DND-41 (cell line): ENCODE measurements at regions not wholly inside any gene's neighbourhood (a gene's known extent, or its start where the extent isn't known, plus 50 kb on each side); places are given as distances from the start of the nearest gene placed in this dataset.
"Not testable (repeated sequence)": the region's sequence is repeated elsewhere in the genome, so short reads cannot be mapped to it uniquely, and the experiment has no call there.

Source experiments
- ATAC-seq: fragments of 200-7000 bp; cut with Tn5 transposase; 3 replicates; pipeline ENCODE4 v1.9.1; 2021; ENCODE audit warnings: low read depth; ENCODE audit not compliant: insufficient read depth
- DNase-seq: peaks from one replicate; pipeline ENCODE4 v3.0.0-alpha.2; 2020
- H2AFZ ChIP-seq: 2 replicates; pipeline ENCODE4 v1.6.0; 2012; ENCODE audit warnings: low read depth, low read length
- H3K27ac ChIP-seq: 2 replicates; pipeline ENCODE4 v1.5.1; 2012; ENCODE audit warnings: low read length, inconsistent platforms
- H3K27me3 ChIP-seq: fragments of 200-600 bp; sonication (generic); 2 replicates; pipeline ENCODE4 v1.6.0; 2012; ENCODE audit warnings: low read length, mild to moderate bottlenecking, inconsistent platforms; ENCODE audit not compliant: insufficient read depth, poor library complexity
- H3K36me3 ChIP-seq: 2 replicates; pipeline ENCODE4 v1.5.1; 2012; ENCODE audit warnings: low read length, inconsistent platforms; ENCODE audit not compliant: insufficient read depth
- H3K4me1 ChIP-seq: 2 replicates; pipeline ENCODE4 v1.5.1; 2012; ENCODE audit warnings: mild to moderate bottlenecking, low read length; ENCODE audit not compliant: insufficient read depth
- H3K4me2 ChIP-seq: 2 replicates; pipeline ENCODE4 v1.6.0; 2012; ENCODE audit warnings: mild to moderate bottlenecking, moderate library complexity, low read length, inconsistent platforms; ENCODE audit not compliant: insufficient read depth
- H3K4me3 ChIP-seq, 2 experiments: fragments of 200-600 bp in 1 of 2; shearing (Covaris generic) in 1 of 2; 2 replicates each; pipeline ENCODE4 v1.5.1; 2012 to 2016; ENCODE audit warnings: inconsistent platforms in 2 of 2, low read length in 2 of 2, mild to moderate bottlenecking in 2 of 2, low read depth in 1 of 2, moderate library complexity in 1 of 2
- H3K79me2 ChIP-seq: 2 replicates; pipeline ENCODE4 v1.6.0; 2012; ENCODE audit warnings: low read length, inconsistent platforms; ENCODE audit not compliant: insufficient read depth
- H3K9ac ChIP-seq: 2 replicates; pipeline ENCODE4 v1.6.0; 2012; ENCODE audit warnings: low read depth, mild to moderate bottlenecking, inconsistent platforms, low read length, moderate library complexity
- H3K9me3 ChIP-seq: 2 replicates; pipeline ENCODE4 v1.5.1; 2012; ENCODE audit warnings: low read length, moderate library complexity, mild to moderate bottlenecking, inconsistent platforms; ENCODE audit not compliant: insufficient read depth, severe bottlenecking
- H4K20me1 ChIP-seq: 2 replicates; pipeline ENCODE4 v1.6.0; 2012; ENCODE audit warnings: low read length; ENCODE audit not compliant: insufficient read depth

DNA sequence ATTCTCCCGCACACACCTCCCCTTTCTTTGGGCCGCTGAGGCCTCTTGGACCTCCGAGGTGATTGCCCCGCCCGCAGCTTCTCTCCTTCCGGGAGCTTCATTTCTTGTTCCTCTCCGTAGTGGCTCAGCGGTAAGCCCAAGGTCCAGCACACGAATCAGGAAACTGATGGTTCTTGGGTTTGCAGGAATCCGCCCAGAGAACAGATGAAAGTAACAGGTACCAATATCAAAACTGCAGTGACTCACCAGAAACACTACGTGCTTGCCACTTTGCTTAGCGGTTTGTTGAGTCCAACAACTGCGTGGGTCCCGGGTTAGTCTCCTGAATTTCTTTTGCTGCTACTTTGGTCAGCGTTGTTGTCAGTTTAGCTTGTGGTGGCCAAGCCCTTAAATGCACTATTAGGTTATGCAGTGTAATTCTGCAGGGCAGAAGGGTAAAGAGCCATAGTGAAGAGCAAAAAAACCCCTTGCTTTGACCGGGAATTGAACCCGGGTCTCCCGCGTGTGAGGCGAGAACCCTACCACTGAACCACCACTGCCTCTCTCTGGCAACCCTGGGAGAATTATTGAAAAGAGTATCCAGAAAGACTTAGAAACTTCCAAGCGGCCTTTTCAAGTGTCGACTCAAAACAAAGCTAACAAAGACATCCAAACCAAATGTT is 74.2 kb upstream of the FCGR1A start:
- not testable (repeated sequence) for ATAC-seq, H3K4me2 ChIP-seq, H3K27me3 ChIP-seq, H3K9me3 ChIP-seq, H3K4me1 ChIP-seq, DNase-seq, H4K20me1 ChIP-seq, H3K4me3 ChIP-seq, H3K27ac ChIP-seq, H3K36me3 ChIP-seq, H3K79me2 ChIP-seq, H2AFZ ChIP-seq, H3K9ac ChIP-seq

DNA sequence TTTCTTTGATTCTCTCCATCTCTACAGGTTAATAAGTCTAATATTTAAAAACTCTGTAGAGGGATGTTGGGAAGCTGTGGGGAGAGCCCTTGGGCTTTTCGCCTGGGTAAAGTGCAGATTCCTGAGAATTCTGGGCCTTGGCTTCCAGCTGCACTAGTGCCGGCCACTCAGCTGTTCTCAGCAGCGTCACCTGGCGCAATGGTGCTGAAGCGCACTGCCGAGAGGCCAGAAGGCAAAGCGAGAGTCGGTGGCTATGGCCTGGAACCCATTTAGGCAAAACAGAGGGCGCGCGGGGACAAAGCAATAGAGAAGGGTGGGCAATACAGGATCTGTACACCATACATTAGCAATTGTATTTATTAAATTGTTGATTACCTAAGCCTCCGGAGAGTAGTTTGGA is 70.8 kb upstream of the FCGR1A start:
- H3K27me3 ChIP-seq, DNase-seq, H3K27ac ChIP-seq, H3K9me3 ChIP-seq, H4K20me1 ChIP-seq, H3K36me3 ChIP-seq, H3K4me3 ChIP-seq, H3K9ac ChIP-seq, H3K4me1 ChIP-seq, H2AFZ ChIP-seq, H3K4me2 ChIP-seq, ATAC-seq, H3K79me2 ChIP-seq: not testable (repeated sequence)

DNA sequence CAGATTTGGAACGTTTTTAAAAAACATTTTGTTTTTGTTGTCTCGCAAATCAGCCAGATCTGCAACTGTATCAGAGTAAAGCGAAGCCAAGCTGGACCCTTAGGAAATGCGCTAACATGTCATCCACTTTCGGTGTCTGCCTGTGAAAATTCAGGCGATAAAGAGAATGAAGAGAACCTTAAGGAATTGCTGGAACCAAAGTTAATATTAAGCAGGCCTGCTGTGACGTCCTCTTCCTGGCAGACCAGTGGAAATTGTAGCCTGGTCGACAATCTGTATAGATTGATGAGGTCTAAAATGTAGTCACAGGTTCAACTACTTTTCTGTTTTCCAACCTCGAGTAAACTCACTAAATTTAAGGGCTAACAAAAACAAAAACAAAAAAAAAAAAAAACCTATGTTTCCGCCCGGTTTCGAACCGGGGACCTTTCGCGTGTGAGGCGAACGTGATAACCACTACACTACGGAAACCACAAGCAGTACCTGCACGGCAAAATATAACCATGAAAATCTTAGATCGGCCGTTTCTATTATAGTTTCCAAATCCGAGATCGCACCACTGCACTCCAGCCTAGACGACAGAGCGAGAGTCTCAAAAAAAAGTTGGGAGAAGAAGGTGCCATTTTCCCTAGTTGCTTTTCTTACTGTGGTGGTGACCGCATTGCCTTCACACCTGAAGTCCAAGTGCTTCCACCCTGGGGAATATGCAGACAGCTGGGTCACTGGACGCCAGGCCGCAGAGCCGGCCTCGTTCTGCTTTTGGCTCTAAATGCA is 70.2 kb upstream of the FCGR1A start:
- not testable (repeated sequence) for H3K9me3 ChIP-seq, DNase-seq, H3K4me1 ChIP-seq, H4K20me1 ChIP-seq, H3K27me3 ChIP-seq, H3K79me2 ChIP-seq, H3K4me2 ChIP-seq, H3K4me3 ChIP-seq, H2AFZ ChIP-seq, H3K27ac ChIP-seq, H3K36me3 ChIP-seq, ATAC-seq, H3K9ac ChIP-seq

DNA sequence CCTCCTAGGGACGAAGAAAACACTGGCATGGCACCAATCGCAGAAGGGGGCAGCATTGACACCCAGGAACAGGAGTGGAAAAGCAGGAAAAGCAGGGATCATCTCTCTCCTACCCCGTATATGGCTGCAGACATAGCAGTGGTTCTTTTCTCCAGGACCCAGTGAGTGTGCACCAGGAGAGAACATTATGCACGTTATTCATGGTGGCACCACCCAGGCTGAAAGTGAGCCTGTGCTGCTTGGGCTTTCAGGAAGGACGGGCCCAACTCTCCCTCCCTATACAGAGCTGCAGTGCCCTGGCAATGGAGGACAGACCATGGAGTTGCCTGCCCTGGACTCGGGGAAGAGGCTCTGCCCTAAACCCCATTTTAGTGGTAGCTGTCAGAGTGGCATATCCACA is 69.0 kb upstream of the FCGR1A start:
- ATAC-seq, H2AFZ ChIP-seq, H3K36me3 ChIP-seq, H3K4me2 ChIP-seq, H4K20me1 ChIP-seq, DNase-seq, H3K9ac ChIP-seq, H3K27me3 ChIP-seq, H3K4me3 ChIP-seq, H3K9me3 ChIP-seq, H3K79me2 ChIP-seq, H3K4me1 ChIP-seq, H3K27ac ChIP-seq: not testable (repeated sequence)

DNA sequence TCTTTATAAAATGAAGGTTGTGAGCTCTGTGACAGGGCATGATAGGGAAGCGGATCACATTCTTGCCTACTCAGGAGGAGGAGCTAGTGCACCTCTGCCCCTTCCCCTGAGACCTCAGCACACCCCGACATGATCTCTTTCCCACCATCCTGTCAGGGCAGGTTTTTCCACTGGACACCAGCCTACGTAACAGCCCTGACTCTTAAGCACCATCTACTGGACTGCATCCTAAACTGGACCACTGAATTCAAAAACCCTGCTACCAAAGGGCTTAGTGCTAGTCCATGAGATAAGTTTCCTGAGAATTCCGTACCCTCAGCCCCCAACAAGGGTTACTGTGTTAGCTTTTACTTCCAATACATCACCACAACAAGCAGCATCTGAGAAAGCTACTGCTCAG is 68.5 kb upstream of the FCGR1A start:
- H3K36me3 ChIP-seq, ATAC-seq, H3K9me3 ChIP-seq, H2AFZ ChIP-seq, H3K4me1 ChIP-seq, H3K4me2 ChIP-seq, H3K79me2 ChIP-seq, H4K20me1 ChIP-seq, H3K4me3 ChIP-seq, H3K27ac ChIP-seq, DNase-seq, H3K9ac ChIP-seq, H3K27me3 ChIP-seq: not testable (repeated sequence)

DNA sequence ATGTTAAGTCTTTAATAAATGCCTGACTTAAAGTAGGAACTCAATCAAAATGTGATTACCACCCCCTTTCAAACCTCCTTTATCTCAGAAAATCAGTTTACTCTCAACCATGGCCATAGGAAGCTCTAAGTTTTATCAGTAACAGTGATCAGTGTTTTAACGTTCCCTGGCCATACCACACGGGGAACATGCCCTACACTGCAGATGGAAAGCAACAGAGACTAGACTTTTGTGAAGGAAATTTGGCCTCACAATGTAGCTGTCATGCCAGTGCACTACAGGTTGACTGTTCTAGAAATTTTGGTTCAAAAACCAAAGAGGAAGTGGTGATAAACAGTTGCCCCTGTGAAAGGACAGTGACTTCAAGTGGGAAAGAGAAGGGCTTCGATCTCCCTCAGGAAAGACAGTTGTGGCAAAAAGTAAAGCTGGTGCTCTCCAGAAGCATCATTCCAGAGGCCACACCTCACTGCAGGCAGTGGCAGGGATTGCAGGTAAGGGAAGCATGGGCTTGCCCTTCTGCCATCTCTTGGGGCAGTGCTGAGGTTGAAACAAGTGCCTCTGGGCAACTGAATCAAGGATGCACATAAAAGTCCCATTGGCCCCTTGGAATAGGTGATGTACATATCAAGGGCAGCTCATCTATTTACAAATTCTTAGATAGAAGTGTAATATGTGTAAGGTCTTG is 57.7 kb upstream of the FCGR1A start:
- ATAC-seq, result peak; percentile 81
- not testable (repeated sequence) for H3K4me2 ChIP-seq, H3K4me3 ChIP-seq, H3K9me3 ChIP-seq, H2AFZ ChIP-seq, H3K79me2 ChIP-seq, H3K27me3 ChIP-seq, H3K36me3 ChIP-seq, DNase-seq, H4K20me1 ChIP-seq
- Histone ChIP-seq H3K9ac (peak overlapping the region; percentile 36; the same call in 1 of the 2 replicates), H3K27ac (peak overlapping the region; percentile 81), H3K4me1 (peaks cover 21% of the 10 kb centered on the region)

DNA sequence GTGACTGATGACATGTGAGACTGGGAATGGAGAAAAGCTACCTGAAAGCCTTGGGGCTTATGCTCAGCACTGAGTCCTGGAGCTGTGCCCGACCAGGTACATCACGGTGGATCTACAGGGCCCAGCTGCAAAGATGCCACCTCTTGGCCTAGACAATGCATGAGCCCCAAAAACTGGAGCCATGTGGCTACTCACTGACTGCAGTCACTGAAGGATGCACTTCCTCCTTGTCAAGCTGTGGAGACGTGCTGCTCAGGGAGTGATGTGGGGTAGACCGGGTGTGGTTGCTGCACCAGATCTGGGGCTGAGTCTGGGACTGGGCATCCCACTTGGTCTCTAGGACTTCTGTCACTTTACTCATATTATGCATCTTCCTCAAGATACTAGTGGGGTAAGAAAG is 55.8 kb upstream of the FCGR1A start:
- not testable (repeated sequence) for H4K20me1 ChIP-seq, H3K9me3 ChIP-seq, H3K79me2 ChIP-seq, H3K27me3 ChIP-seq, H3K4me2 ChIP-seq, H3K4me3 ChIP-seq, ATAC-seq, H3K36me3 ChIP-seq, H2AFZ ChIP-seq, H3K9ac ChIP-seq
- peak; percentile 29 for DNase-seq
- Histone ChIP-seq H3K27ac (peak overlapping the region; percentile 41; the same call in 1 of the 2 replicates), H3K4me1 (peaks cover 21% of the 10 kb centered on the region)

DNA sequence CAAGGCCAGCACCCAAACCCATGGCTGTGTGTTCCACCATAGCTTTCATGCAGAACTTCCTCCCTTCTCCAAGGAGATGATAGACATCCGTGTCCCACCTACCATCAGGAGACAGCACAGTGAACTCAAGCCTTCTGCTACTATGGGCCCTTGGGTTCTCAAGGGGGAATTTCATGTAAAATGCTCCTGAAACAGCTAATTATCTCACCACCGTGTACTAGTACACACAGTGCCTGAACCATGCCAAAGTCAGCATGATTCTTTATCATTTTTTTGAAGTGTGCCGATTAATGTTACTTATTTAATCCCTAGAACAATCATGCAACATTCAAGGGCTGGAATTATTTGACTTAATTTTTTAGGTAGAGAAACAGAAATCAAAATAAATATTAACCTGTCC is 53.9 kb upstream of the FCGR1A start:
- H3K27ac ChIP-seq, H3K4me2 ChIP-seq, H3K9ac ChIP-seq, H4K20me1 ChIP-seq, H2AFZ ChIP-seq, H3K27me3 ChIP-seq, ATAC-seq, H3K36me3 ChIP-seq, DNase-seq, H3K4me3 ChIP-seq, H3K9me3 ChIP-seq, H3K79me2 ChIP-seq: not testable (repeated sequence)
- peaks cover 18% of the 10 kb centered on the region for H3K4me1 ChIP-seq
